GM19023 (cell line): ENCODE measurements at regions not wholly inside any gene's neighbourhood (a gene's known extent, or its start where the extent isn't known, plus 50 kb on each side); places are given as distances from the start of the nearest gene placed in this dataset.

Source experiments
- ATAC-seq: cut with Tn5 transposase; IDR thresholded peaks from one replicate; pipeline ENCODE4 v1.9.1; 2021; ENCODE audit warnings: mild to moderate bottlenecking, moderate library complexity; ENCODE audit not compliant: unreplicated experiment

- no peak for ATAC-seq
Observed at GRCh38 chr4:22988526-22988925, 295.8 kb downstream of the GBA3 start.

GRCh38 chr4:22987870-22988269 lies 295.1 kb downstream of the GBA3 start:
- ATAC-seq: no peak

- no peak for ATAC-seq
Observed at GRCh38 chr4:22986881-22987280, 294.1 kb downstream of the GBA3 start.

GRCh38 chr4:22986262-22986661 lies 293.5 kb downstream of the GBA3 start:
- ATAC-seq: no peak

GRCh38 chr4:22984390-22984789 lies 291.7 kb downstream of the GBA3 start:
- ATAC-seq: no peak

- no peak for ATAC-seq
Observed at GRCh38 chr4:22978656-22979055, 285.9 kb downstream of the GBA3 start.

- ATAC-seq: no peak
Observed at GRCh38 chr4:22970665-22971064, 277.9 kb downstream of the GBA3 start.

- ATAC-seq: no peak
Observed at GRCh38 chr4:22969287-22969896, 276.7 kb downstream of the GBA3 start.

- no peak for ATAC-seq
Observed at GRCh38 chr4:22962295-22962694, 269.6 kb downstream of the GBA3 start.

GRCh38 chr4:22959483-22959882 lies 266.7 kb downstream of the GBA3 start:
- ATAC-seq: no peak

- ATAC-seq: no peak
Observed at GRCh38 chr4:22957774-22958309, 265.1 kb downstream of the GBA3 start.

GRCh38 chr4:22949161-22949855 lies 256.6 kb downstream of the GBA3 start:
- no peak for ATAC-seq

- no peak for ATAC-seq
Observed at GRCh38 chr4:22947851-22948250, 255.1 kb downstream of the GBA3 start.

GRCh38 chr4:22942920-22943559 lies 250.3 kb downstream of the GBA3 start:
- ATAC-seq: no peak

GRCh38 chr4:22941688-22942375 lies 249.1 kb downstream of the GBA3 start:
- ATAC-seq: no peak

GRCh38 chr4:22932326-22932725 lies 239.6 kb downstream of the GBA3 start:
- no peak for ATAC-seq

GRCh38 chr4:22922426-22922825 lies 229.7 kb downstream of the GBA3 start:
- no peak for ATAC-seq

- no peak for ATAC-seq
Observed at GRCh38 chr4:22921936-22922335, 229.2 kb downstream of the GBA3 start.

GRCh38 chr4:22911285-22911684 lies 218.5 kb downstream of the GBA3 start:
- ATAC-seq: no peak

GRCh38 chr4:22910200-22910599 lies 217.5 kb downstream of the GBA3 start:
- no peak for ATAC-seq

- no peak for ATAC-seq
Observed at GRCh38 chr4:22906045-22906444, 213.3 kb downstream of the GBA3 start.
